ENCODE measurements at regions not wholly inside any gene's neighbourhood (a gene's known extent, or its start where the extent isn't known, plus 50 kb on each side); places are given as distances from the start of the nearest gene placed in this dataset.

- no peaks in the 10 kb centered on the region for H3K36me3 ChIP-seq (replicated peaks in 1 of 2; ENCODE audit: control insufficient read depth in 2 of 2, insufficient read depth in 2 of 2, low read length in 2 of 2)
- no peak overlapping the region for H4K8ac ChIP-seq (ENCODE audit: low read depth, low read length)
- no peak overlapping the region for H3K9ac ChIP-seq (ENCODE audit: low read depth, low read length, poor library complexity)
- no peak overlapping the region for H2AFZ ChIP-seq (ENCODE audit: low read length)
- no peak overlapping the region for H2BK15ac ChIP-seq (ENCODE audit: low read length)
- H3K4me3 ChIP-seq (ENCODE audit: low read length in 2 of 2), result no peak overlapping the region
- H3K4me2 ChIP-seq (ENCODE audit: insufficient read depth, low read length, poor library complexity, severe bottlenecking), result no peak overlapping the region
- H2BK120ac ChIP-seq (ENCODE audit: low read depth, low read length), result no peak overlapping the region
- H3K4me1 ChIP-seq (ENCODE audit: control insufficient read depth in 2 of 2, insufficient read depth in 1 of 2, low read depth in 1 of 2, low read length in 2 of 2), result no peaks in the 10 kb centered on the region
- H3K18ac ChIP-seq (ENCODE audit: low read length), result no peak overlapping the region
- H3K79me1 ChIP-seq (ENCODE audit: low read depth, low read length), result no peaks in the 10 kb centered on the region
- WGBS, 2 donors (ENCODE audit: extremely low coverage in 2 of 2, insufficient read length in 2 of 2, insufficient replicate concordance in 1 of 2), result no CpG with 5 or more reads among the region's 1 CpG
- H3K27me3 ChIP-seq (ENCODE audit: control insufficient read depth in 3 of 3, insufficient read depth in 3 of 3, low read depth in 1 of 3, low read length in 3 of 3), result no peaks in the 10 kb centered on the region
- no peak for DNase-seq (ENCODE audit: low spot score)
- no peak overlapping the region for H2BK5ac ChIP-seq (ENCODE audit: low read length)
- H2BK12ac ChIP-seq (ENCODE audit: low read length), result no peak overlapping the region
- H3K23ac ChIP-seq (ENCODE audit: low read depth, low read length, poor library complexity), result no peak overlapping the region
- H2AK5ac ChIP-seq (ENCODE audit: low read depth, low read length), result no peak overlapping the region
- H4K91ac ChIP-seq (ENCODE audit: low read depth, low read length, poor library complexity), result no peak overlapping the region
- H3K27ac ChIP-seq (replicated peaks; ENCODE audit: low read length), result no peak overlapping the region
- no peak overlapping the region for H3K14ac ChIP-seq (ENCODE audit: low read length)
- H3K9me3 ChIP-seq (replicated peaks in 1 of 2; ENCODE audit: control insufficient read depth in 2 of 2, insufficient read depth in 1 of 2, low read depth in 1 of 2, low read length in 2 of 2), result peaks cover 0 to 2% of the 10 kb centered on the region in 2 donors
- H3K4ac ChIP-seq (ENCODE audit: low read length), result no peak overlapping the region
Measured at GRCh38 chr3:192033246-192033645, 572.3 kb downstream of the PYDC2 start.

DNA sequence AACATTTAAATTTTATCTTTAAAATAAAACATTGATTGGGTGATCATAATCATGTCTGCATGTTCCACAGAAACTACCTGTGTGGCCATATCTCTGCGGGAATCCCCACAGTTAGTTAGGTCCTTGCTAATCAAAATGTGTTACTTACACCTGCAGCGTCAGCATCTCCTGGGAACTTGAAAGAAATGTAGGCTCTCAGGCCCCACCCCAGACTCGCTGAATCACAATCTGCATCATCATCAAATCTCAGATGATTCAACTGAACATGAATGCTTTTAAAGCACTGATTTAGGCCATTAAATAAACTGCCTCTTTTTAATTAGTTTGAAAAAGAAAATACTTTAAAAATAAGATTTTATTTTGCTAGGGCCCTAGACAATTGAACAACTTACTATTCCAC, 577.8 kb downstream of the PYDC2 start:
- no CpG with 5 or more reads among the region's 3 CpGs for whole genome bisulfite sequencing, 2 donors (ENCODE audit: extremely low coverage in 2 of 2, insufficient read length in 2 of 2, insufficient replicate concordance in 1 of 2)
- Histone ChIP-seq H3K79me1 (ENCODE audit: low read depth, low read length) (no peaks in the 10 kb centered on the region), H3K36me3 (replicated peaks in 1 of 2; ENCODE audit: control insufficient read depth in 2 of 2, insufficient read depth in 2 of 2, low read length in 2 of 2) (no peaks in the 10 kb centered on the region), H2BK120ac (ENCODE audit: low read depth, low read length) (no peak overlapping the region), H3K9ac (ENCODE audit: low read depth, low read length, poor library complexity) (no peak overlapping the region), H3K9me3 (replicated peaks in 1 of 2; ENCODE audit: control insufficient read depth in 2 of 2, insufficient read depth in 1 of 2, low read depth in 1 of 2, low read length in 2 of 2) (peaks cover 0 to 2% of the 10 kb centered on the region in 2 donors), H3K27ac (replicated peaks; ENCODE audit: low read length) (no peak overlapping the region), H2AK5ac (ENCODE audit: low read depth, low read length) (no peak overlapping the region), H2AFZ (ENCODE audit: low read length) (no peak overlapping the region), H3K4ac (ENCODE audit: low read length) (no peak overlapping the region), H2BK12ac (ENCODE audit: low read length) (no peak overlapping the region), H3K23ac (ENCODE audit: low read depth, low read length, poor library complexity) (no peak overlapping the region), H3K27me3 (ENCODE audit: control insufficient read depth in 3 of 3, insufficient read depth in 3 of 3, low read depth in 1 of 3, low read length in 3 of 3) (no peaks in the 10 kb centered on the region), H2BK5ac (ENCODE audit: low read length) (no peak overlapping the region), H4K8ac (ENCODE audit: low read depth, low read length) (no peak overlapping the region), H4K91ac (ENCODE audit: low read depth, low read length, poor library complexity) (no peak overlapping the region), H3K4me1 (ENCODE audit: control insufficient read depth in 2 of 2, insufficient read depth in 1 of 2, low read depth in 1 of 2, low read length in 2 of 2) (no peaks in the 10 kb centered on the region), H3K14ac (ENCODE audit: low read length) (no peak overlapping the region), H3K4me3 (ENCODE audit: low read length in 2 of 2) (no peak overlapping the region), H2BK15ac (ENCODE audit: low read length) (no peak overlapping the region), H3K4me2 (ENCODE audit: insufficient read depth, low read length, poor library complexity, severe bottlenecking) (no peak overlapping the region), H3K18ac (ENCODE audit: low read length) (no peak overlapping the region)
- no peak for DNase-seq (ENCODE audit: low spot score)

- Histone ChIP-seq H3K9ac (ENCODE audit: low read depth, low read length, poor library complexity) (no peak overlapping the region), H2AFZ (ENCODE audit: low read length) (no peak overlapping the region), H3K18ac (ENCODE audit: low read length) (no peak overlapping the region), H2BK12ac (ENCODE audit: low read length) (no peak overlapping the region), H3K4me2 (ENCODE audit: insufficient read depth, low read length, poor library complexity, severe bottlenecking) (no peak overlapping the region), H3K14ac (ENCODE audit: low read length) (no peak overlapping the region), H3K4me1 (ENCODE audit: control insufficient read depth in 2 of 2, insufficient read depth in 1 of 2, low read depth in 1 of 2, low read length in 2 of 2) (no peaks in the 10 kb centered on the region), H3K27ac (replicated peaks; ENCODE audit: low read length) (no peak overlapping the region), H3K9me3 (replicated peaks in 1 of 2; ENCODE audit: control insufficient read depth in 2 of 2, insufficient read depth in 1 of 2, low read depth in 1 of 2, low read length in 2 of 2) (peaks cover 2 to 3% of the 10 kb centered on the region in 2 donors), H3K4ac (ENCODE audit: low read length) (no peak overlapping the region), H2AK5ac (ENCODE audit: low read depth, low read length) (no peak overlapping the region), H4K91ac (ENCODE audit: low read depth, low read length, poor library complexity) (no peak overlapping the region), H2BK120ac (ENCODE audit: low read depth, low read length) (no peak overlapping the region), H3K36me3 (replicated peaks in 1 of 2; ENCODE audit: control insufficient read depth in 2 of 2, insufficient read depth in 2 of 2, low read length in 2 of 2) (no peaks in the 10 kb centered on the region), H3K27me3 (ENCODE audit: control insufficient read depth in 3 of 3, insufficient read depth in 3 of 3, low read depth in 1 of 3, low read length in 3 of 3) (no peaks in the 10 kb centered on the region), H2BK15ac (ENCODE audit: low read length) (no peak overlapping the region), H3K23ac (ENCODE audit: low read depth, low read length, poor library complexity) (no peak overlapping the region), H4K8ac (ENCODE audit: low read depth, low read length) (no peak overlapping the region), H2BK5ac (ENCODE audit: low read length) (no peak overlapping the region), H3K79me1 (ENCODE audit: low read depth, low read length) (no peaks in the 10 kb centered on the region), H3K4me3 (ENCODE audit: low read length in 2 of 2) (no peak overlapping the region)
- no CpG with 5 or more reads among the region's 5 CpGs for WGBS, 2 donors (ENCODE audit: extremely low coverage in 2 of 2, insufficient read length in 2 of 2, insufficient replicate concordance in 1 of 2)
- DNase-seq (ENCODE audit: low spot score), result no peak
Measured at GRCh38 chr3:192039593-192039992, 578.6 kb downstream of the PYDC2 start.

DNA sequence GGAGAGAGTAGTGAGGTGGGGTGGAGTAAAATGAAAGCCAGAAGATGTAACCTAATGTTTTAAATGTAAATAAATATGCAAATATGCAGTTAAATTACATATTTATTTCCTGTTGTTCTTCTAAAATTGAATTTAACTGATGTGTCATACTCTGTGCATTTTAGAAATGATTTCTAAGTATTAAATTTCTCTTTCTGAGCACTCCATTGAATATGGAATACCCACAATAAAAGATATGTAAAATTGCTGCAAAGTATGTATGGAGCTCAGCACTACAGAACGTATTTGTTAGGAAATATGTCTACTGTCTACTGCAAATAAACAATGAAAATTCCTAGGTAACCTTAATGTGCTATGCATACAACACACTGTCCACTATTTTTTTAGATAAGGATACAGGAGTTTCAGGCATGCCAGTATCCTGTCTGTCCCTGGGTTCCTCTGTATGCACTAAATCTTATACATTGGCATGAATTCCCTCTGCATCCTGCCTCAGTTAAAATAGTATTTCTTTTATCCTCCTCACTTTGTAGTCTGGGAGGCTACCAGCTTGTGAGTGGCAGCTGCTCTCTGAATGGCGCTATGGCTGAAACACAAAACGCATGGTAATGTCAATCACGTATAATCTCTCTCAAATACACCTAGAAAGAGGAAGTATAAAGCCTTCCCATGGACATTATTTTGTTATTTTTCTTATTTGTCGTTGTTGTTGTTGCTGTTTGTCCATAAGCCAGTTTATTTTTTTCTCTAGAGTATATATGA, 579.5 kb downstream of the PYDC2 start:
- H3K4ac ChIP-seq (ENCODE audit: low read length), result no peak overlapping the region
- H3K27ac ChIP-seq (replicated peaks; ENCODE audit: low read length), result no peak overlapping the region
- no peaks in the 10 kb centered on the region for H3K36me3 ChIP-seq (replicated peaks in 1 of 2; ENCODE audit: control insufficient read depth in 2 of 2, insufficient read depth in 2 of 2, low read length in 2 of 2)
- no peak overlapping the region for H2BK15ac ChIP-seq (ENCODE audit: low read length)
- DNase-seq (ENCODE audit: low spot score), result no peak
- H4K8ac ChIP-seq (ENCODE audit: low read depth, low read length), result no peak overlapping the region
- H4K91ac ChIP-seq (ENCODE audit: low read depth, low read length, poor library complexity), result no peak overlapping the region
- H3K23ac ChIP-seq (ENCODE audit: low read depth, low read length, poor library complexity), result no peak overlapping the region
- no peak overlapping the region for H3K9ac ChIP-seq (ENCODE audit: low read depth, low read length, poor library complexity)
- H2BK12ac ChIP-seq (ENCODE audit: low read length), result no peak overlapping the region
- H3K27me3 ChIP-seq (ENCODE audit: control insufficient read depth in 3 of 3, insufficient read depth in 3 of 3, low read depth in 1 of 3, low read length in 3 of 3), result no peaks in the 10 kb centered on the region
- no peak overlapping the region for H2BK5ac ChIP-seq (ENCODE audit: low read length)
- no peak overlapping the region for H2AFZ ChIP-seq (ENCODE audit: low read length)
- H2AK5ac ChIP-seq (ENCODE audit: low read depth, low read length), result no peak overlapping the region
- no peak overlapping the region for H3K14ac ChIP-seq (ENCODE audit: low read length)
- no peak overlapping the region for H2BK120ac ChIP-seq (ENCODE audit: low read depth, low read length)
- WGBS, 2 donors (ENCODE audit: extremely low coverage in 2 of 2, insufficient read length in 2 of 2, insufficient replicate concordance in 1 of 2), result no CpG with 5 or more reads among the region's 5 CpGs
- H3K4me3 ChIP-seq (ENCODE audit: low read length in 2 of 2), result no peak overlapping the region
- no peak overlapping the region for H3K18ac ChIP-seq (ENCODE audit: low read length)
- H3K79me1 ChIP-seq (ENCODE audit: low read depth, low read length), result no peaks in the 10 kb centered on the region
- H3K4me1 ChIP-seq (ENCODE audit: control insufficient read depth in 2 of 2, insufficient read depth in 1 of 2, low read depth in 1 of 2, low read length in 2 of 2), result no peaks in the 10 kb centered on the region
- no peak overlapping the region for H3K4me2 ChIP-seq (ENCODE audit: insufficient read depth, low read length, poor library complexity, severe bottlenecking)
- H3K9me3 ChIP-seq (replicated peaks in 1 of 2; ENCODE audit: control insufficient read depth in 2 of 2, insufficient read depth in 1 of 2, low read depth in 1 of 2, low read length in 2 of 2), result peaks cover 2 to 5% of the 10 kb centered on the region in 2 donors

Data from neuronal stem cell (in vitro differentiated cells).